HEK293 (cell line): ENCODE measurements at regions not wholly inside any gene's neighbourhood (a gene's known extent, or its start where the extent isn't known, plus 50 kb on each side); places are given as distances from the start of the nearest gene placed in this dataset.

Experiments
- ZNF274 ChIP-seq, 2 experiments: fragments of 200-500 bp in 1 of 2; fragments of 450-650 bp in 1 of 2; sonication (Bioruptor generic) in 1 of 2; formaldehyde crosslinking in 1 of 2; IDR thresholded peaks; 2 replicates each; pipeline versions ENCODE4 v1.5.1 to v1.6.1; 2014 to 2016; ENCODE audit warnings: borderline replicate concordance in 1 of 2, inconsistent platforms in 1 of 2, low read length in 1 of 2, missing biosample characterization in 1 of 2, missing genetic modification characterization in 1 of 2
- ZNF280D ChIP-seq: fragments of 450-650 bp; formaldehyde crosslinking; IDR thresholded peaks from 2 replicates; pipeline ENCODE4 v1.5.1; 2016; ENCODE audit warnings: missing biosample characterization, missing genetic modification characterization
- TF ChIP-seq, protein P1 (sequence below): fragments of 450-650 bp; formaldehyde crosslinking; IDR thresholded peaks from 2 replicates; pipeline ENCODE4 v1.5.1; 2016; ENCODE audit warnings: missing biosample characterization, missing genetic modification characterization

DNA sequence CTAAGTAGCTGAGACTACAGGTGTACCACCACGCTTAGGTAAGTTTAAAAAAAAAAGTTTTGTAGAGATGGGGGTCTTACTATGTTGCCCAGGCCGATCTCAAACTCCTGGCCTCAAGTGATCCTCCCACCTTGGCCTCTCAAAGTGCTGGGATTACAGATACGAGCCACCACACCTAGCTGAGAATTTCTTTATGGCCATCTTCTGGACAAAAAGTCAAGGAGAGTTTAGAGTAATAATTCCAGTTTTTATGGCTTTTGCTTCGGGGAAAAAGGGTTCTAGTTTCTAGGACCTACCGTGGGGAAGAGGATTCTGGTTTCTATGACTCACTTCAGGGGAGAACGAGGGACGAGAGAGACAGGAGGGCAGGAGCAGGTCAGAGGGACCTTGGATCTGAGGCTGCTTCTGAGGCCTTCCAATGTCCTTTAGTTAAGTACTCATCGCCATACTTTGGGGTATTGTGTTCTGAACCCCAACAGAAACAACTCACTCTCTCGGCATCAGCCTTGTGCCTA is 69.3 kb upstream of the IER3 start:
- TF ChIP-seq ZNF280D (tag by site-specific recombination) (no peak), ZNF274 (IDR thresholded peaks at IDR 0.05; ENCODE audit: low read length) (no peak), ZNF274 (tag by site-specific recombination; IDR thresholded peaks at IDR 0.05; ENCODE audit: borderline replicate concordance) (no peak)
- TF ChIP-seq, protein P1, sequence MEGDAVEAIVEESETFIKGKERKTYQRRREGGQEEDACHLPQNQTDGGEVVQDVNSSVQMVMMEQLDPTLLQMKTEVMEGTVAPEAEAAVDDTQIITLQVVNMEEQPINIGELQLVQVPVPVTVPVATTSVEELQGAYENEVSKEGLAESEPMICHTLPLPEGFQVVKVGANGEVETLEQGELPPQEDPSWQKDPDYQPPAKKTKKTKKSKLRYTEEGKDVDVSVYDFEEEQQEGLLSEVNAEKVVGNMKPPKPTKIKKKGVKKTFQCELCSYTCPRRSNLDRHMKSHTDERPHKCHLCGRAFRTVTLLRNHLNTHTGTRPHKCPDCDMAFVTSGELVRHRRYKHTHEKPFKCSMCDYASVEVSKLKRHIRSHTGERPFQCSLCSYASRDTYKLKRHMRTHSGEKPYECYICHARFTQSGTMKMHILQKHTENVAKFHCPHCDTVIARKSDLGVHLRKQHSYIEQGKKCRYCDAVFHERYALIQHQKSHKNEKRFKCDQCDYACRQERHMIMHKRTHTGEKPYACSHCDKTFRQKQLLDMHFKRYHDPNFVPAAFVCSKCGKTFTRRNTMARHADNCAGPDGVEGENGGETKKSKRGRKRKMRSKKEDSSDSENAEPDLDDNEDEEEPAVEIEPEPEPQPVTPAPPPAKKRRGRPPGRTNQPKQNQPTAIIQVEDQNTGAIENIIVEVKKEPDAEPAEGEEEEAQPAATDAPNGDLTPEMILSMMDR: no peak
